ENCODE measurements at regions not wholly inside any gene's neighbourhood (a gene's known extent, or its start where the extent isn't known, plus 50 kb on each side); places are given as distances from the start of the nearest gene placed in this dataset.

- ChIA-PET POLR2A (ENCODE audit: low non-redundant PET) (no interaction called here), CTCF (no interaction called here)
- DNase-seq (ENCODE audit: low spot score): no peak
- no peak overlapping the region for H3K27ac ChIP-seq
- no peak for TF ChIP-seq CTCF (conservative IDR thresholded peaks at IDR 0.05; ENCODE audit: low read depth)
These were observed 430.7 kb upstream of the ADAMTS5 start for GRCh38 chr21:27397578-27397977.

GRCh38 chr21:27393726-27394125 lies 426.8 kb upstream of the ADAMTS5 start:
- ChIA-PET CTCF (no interaction called here), POLR2A (ENCODE audit: low non-redundant PET) (no interaction called here)
- no peak overlapping the region for H3K27ac ChIP-seq
- DNase-seq (ENCODE audit: low spot score): no peak
- TF ChIP-seq CTCF (conservative IDR thresholded peaks at IDR 0.05; ENCODE audit: low read depth): no peak

GRCh38 chr21:27391990-27392389 lies 425.1 kb upstream of the ADAMTS5 start:
- H3K27ac ChIP-seq: no peak overlapping the region
- TF ChIP-seq CTCF (conservative IDR thresholded peaks at IDR 0.05; ENCODE audit: low read depth): no peak
- ChIA-PET CTCF (no interaction called here), POLR2A (ENCODE audit: low non-redundant PET) (no interaction called here)
- no peak for DNase-seq (ENCODE audit: low spot score)

- ChIA-PET POLR2A (ENCODE audit: low non-redundant PET) (no interaction called here), CTCF (no interaction called here)
- H3K27ac ChIP-seq: no peak overlapping the region
- no peak for TF ChIP-seq CTCF (conservative IDR thresholded peaks at IDR 0.05; ENCODE audit: low read depth)
- no peak for DNase-seq (ENCODE audit: low spot score)
These were observed 423.5 kb upstream of the ADAMTS5 start for GRCh38 chr21:27390384-27390783.

- TF ChIP-seq CTCF (conservative IDR thresholded peaks at IDR 0.05; ENCODE audit: low read depth): no peak
- peak; percentile 1 for DNase-seq (ENCODE audit: low spot score)
- ChIA-PET CTCF (interaction anchor here (0.6 to 0.7 kb wide), 3 partner anchors 10 to 441 kb away, joined by 3 to 4 read pairs (median 3); no protein-coding TSS in a partner anchor), POLR2A (ENCODE audit: low non-redundant PET) (no interaction called here)
- no peak overlapping the region for H3K27ac ChIP-seq
These were observed 421.9 kb upstream of the ADAMTS5 start for GRCh38 chr21:27388825-27389224.

GRCh38 chr21:27382404-27382803 lies 415.5 kb upstream of the ADAMTS5 start:
- no peak for DNase-seq (ENCODE audit: low spot score)
- no peak for TF ChIP-seq CTCF (conservative IDR thresholded peaks at IDR 0.05; ENCODE audit: low read depth)
- ChIA-PET CTCF (no interaction called here), POLR2A (ENCODE audit: low non-redundant PET) (no interaction called here)
- H3K27ac ChIP-seq: no peak overlapping the region

- POLR2A ChIA-PET (ENCODE audit: low non-redundant PET): no interaction called here
- CTCF ChIA-PET: no interaction called here
- no peak for DNase-seq (ENCODE audit: low spot score)
- TF ChIP-seq CTCF (conservative IDR thresholded peaks at IDR 0.05; ENCODE audit: low read depth): no peak
- H3K27ac ChIP-seq: no peak overlapping the region
These were observed 413.4 kb upstream of the ADAMTS5 start for GRCh38 chr21:27380303-27380702.

All from RWPE1 (cell line).